AML-193 (cell line): ENCODE measurements at regions not wholly inside any gene's neighbourhood (a gene's known extent, or its start where the extent isn't known, plus 50 kb on each side); places are given as distances from the start of the nearest gene placed in this dataset.
"Not testable (repeated sequence)": the region's sequence is repeated elsewhere in the genome, so short reads cannot be mapped to it uniquely, and the experiment has no call there.

ENCODE experiments used
- DNase-seq, 2 experiments: peaks; one replicate each; lab custom pipeline; 2025; lab: John Stamatoyannopoulos, UW

DNA sequence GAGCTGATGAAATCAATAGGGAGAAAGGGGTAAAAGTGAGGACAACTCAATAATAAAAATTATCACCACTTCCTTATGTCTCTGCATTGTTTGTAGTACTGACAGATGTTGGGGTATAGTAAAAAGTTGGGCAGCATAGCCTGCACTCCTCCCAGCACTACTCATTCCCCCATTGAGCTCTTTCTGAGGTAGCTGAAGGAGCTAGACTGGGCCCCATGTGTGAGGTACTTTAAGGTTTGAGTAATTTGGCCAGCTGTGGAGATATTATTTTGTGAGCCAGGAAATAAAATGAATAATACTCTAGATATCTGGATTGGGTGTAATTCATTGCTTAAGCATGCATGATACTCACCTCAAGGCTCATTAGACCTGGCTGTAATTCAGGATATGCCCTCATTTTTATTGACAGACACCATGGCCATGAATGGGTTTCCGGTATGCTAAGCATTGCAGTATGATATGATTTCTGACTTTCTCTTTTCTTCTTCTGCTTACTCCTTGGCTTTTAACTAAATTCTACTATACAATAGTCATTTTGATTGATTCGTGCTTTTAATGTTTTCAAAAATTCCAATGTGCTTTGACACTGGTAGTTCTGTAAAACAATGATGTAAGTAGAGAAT is 283.9 kb upstream of the RIMS1 start:
- no peak for DNase-seq

DNA sequence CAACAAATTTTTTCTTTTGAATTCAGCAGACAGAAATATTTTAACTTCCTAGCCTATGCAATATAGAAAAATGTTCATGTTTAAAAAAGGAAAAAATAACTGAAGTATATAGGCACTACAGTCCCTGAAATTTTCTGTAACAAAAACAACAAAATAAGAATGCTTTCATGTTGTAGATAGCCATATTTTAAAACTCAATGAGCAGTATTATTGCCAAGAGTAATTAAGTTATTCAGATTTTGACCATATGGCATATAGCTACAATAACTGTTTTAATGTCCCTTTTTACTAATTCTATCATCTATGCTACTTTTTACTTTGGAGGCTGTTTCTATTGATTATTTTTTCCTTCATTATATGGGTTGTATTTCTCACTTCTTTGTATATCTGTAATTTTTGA is 283.3 kb upstream of the RIMS1 start:
- DNase-seq = no peak

DNA sequence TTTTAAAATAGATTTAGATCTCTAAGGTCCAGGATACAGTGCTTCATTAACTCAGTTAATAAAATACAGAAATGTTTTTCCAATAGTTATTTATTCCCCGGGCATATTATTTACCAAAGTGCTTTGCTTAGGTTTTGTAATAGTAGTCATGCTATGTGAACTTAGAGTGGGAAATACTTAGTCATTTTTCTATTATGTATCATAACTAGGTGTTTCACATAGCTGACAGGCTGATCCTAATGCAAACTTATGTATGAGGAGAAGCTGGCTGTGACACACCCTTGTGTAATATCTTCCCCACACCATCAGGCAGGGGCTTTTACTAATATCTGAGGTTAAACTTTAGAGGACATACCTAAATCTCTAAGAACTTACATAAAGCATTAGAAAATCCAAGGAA is 277.7 kb upstream of the RIMS1 start:
- DNase-seq = no peak

- DNase-seq = no peak
Measured at GRCh38 chr6:71619836-71620235, 266.5 kb upstream of the RIMS1 start.

DNA sequence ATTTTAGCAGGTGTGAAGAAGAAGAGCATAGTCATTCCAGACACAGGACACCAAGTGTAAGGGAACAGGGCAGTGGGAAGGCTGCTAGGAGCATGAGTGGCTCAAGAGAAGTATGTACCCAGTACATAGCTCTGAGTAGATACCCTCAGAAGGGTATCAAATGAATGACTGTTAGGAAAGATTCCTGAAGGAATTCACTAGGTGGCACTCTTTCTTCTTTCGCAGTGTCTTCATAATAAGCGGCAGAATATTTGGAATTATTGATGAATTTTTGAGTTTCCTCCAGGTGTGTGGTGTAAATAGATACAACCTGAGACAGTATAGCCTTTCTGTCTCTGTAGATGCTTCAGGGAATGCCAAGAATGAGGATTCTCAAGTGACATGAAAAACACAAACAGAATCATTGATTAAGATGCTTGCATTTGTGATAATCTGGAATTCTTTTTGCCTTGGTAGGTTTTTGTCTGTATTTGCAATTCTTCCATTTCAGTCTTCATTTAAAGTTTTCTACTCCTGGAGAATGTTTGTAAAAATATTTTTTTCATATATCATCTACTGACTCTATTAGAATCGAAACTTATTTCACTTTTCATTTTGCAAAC is 264.3 kb upstream of the RIMS1 start:
- DNase-seq = peak; percentile 10 to 30

DNA sequence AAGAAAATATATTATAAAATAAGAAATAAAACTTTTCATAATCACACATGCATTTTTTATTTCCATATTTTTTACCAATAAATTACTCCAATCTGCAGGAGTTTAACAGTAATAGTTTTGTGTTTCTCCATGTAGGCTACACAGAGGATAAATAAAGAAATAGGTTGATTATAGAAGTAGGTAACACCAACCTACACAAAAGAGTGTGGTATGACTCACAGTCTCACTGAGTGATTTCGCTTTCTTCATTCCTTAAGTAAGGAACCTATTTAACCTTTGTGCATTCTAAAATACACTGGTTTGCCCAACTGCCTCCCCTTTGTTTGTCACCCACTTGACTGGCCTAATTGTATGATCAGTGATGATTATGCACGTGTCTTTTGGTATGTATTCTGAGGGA is 244.2 kb upstream of the RIMS1 start:
- DNase-seq = no peak

DNA sequence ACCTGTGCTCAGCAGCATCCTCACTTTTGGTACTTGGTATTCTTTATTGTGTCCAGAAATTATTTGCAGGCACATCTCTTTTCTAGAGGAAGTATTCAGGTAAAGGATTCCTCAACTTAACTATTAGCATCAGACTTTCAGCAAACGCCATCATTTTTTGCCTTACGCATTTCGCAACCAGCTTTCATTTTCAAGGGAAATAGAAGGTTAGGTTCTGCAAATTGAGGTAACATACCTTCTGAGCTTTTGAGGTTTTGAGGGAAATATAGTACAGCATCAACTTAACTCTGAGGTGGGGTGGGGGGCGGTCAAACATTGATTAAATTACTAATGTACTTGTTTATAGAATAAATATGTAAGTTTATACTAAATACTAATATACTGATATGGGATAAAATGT is 243.6 kb upstream of the RIMS1 start:
- no peak for DNase-seq

GRCh38 chr6:71645299-71645698 is 241.1 kb upstream of the RIMS1 start:
- no peak for DNase-seq

DNA sequence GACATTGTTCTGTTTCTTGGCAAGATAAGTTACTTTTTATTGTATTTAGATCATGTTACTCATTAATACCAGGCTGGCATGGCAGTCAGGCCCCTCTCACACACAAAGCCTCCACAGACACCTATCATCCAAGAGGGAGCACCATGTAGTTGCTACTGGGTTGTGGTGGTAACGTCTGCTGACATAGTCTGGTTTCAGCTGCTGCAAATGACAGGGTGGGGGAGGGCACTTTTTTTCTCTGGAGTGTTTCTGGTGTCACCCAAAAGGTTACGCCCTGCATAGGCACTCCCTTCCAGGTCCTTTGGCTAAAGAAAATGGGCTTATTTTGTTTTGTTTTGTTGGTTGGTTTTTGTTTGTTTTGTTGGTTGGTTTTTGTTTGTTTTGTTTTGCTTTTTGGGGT is 236.4 kb upstream of the RIMS1 start:
- DNase-seq = no peak

DNA sequence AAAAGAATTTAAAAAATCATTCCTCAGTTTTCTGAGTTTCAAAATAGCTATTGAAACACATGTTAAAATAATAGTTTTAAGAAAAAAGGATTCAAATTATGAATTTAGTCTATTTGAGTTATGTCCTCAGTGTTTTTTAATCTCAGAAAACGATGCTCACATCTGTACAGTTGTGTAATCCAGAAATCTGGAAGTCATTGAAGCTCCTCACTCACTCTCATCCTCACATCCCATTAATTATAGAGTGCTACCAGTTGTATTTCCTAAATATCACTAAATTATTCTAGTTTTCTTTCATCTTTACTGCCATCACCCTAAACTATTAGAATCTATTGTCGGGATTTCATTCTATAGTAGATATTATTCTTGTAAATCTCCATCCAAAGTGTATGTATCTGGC is 234.7 kb upstream of the RIMS1 start:
- DNase-seq = no peak

DNA sequence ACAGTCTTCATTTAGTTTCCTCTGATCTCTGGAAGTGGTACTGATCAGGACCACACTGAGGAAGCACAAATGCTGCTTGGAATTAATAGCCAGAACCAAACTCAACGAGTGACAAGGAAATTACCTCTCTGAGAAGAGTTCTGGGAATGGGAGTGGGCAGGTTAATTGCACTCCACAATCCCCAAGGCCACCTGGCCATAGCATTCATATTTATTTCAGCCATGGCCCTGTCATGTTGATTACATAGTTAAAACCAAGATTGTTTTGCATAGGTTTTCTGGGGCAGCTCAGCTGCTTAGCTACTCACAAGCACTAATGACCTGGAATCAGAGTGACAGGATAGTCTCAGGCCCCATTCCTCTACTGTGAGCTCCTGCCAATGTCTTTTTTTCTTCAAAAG is 230.2 kb upstream of the RIMS1 start:
- no peak for DNase-seq

DNA sequence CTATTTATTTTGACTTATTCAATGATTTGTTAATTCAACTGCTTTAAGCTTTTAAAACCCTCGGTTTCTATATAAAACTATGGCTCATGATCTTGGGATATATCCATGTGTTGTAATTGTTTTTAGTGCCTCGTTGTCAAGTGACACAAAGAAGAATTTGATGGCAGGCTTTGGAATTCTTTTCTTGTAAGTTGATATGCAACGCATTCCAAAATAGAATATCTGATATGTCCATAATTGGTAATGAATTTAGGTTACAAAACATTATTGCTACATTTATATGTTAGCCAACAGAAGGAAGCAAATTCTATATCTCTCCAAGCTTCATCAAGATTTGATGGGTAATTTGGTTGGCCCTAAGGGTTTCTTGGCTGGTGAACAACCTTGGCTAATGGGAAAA is 220.4 kb upstream of the RIMS1 start:
- no peak for DNase-seq

DNA sequence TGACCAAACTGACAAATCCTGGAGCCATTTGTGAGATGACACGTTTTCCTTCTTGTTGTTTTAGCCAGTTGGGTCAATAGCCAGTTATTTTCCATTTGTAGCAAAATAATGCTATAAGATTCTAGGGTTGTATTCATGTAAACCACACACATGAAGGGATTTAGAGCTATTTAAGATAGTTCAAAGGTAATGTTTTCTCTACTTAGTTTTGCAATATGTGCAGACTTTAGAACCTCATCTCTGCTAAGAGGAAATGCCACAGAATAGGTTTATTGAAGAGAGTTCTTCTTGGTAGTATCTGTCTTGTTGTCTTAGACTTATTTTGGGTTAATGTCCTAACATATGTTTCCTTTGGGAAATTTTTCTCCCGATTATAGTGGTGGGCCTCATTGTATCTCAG is 213.5 kb upstream of the RIMS1 start:
- DNase-seq = no peak

GRCh38 chr6:71675386-71675785 is 211.0 kb upstream of the RIMS1 start:
- DNase-seq = no peak

DNA sequence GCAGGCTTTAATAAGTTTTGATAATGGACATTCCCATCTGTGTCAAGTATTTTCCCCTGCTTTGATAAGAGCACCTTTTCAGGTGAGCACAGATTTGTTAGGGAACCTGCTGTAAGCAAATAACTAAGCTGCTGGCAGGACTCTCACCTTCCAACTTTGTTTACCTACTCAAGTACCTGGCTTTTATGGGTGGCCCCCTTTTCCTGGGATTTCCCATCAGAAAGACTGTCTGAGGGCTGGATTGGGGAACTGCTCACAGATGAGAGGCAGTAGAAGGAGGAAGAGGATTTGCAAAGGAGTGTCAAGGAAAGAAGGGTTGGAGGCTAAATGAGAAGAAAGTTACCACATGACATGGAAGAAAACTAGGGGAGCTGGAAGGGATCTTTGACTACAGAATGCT is 210.1 kb upstream of the RIMS1 start:
- DNase-seq = no peak

GRCh38 chr6:71678091-71678490 is 208.3 kb upstream of the RIMS1 start:
- DNase-seq = no peak

DNA sequence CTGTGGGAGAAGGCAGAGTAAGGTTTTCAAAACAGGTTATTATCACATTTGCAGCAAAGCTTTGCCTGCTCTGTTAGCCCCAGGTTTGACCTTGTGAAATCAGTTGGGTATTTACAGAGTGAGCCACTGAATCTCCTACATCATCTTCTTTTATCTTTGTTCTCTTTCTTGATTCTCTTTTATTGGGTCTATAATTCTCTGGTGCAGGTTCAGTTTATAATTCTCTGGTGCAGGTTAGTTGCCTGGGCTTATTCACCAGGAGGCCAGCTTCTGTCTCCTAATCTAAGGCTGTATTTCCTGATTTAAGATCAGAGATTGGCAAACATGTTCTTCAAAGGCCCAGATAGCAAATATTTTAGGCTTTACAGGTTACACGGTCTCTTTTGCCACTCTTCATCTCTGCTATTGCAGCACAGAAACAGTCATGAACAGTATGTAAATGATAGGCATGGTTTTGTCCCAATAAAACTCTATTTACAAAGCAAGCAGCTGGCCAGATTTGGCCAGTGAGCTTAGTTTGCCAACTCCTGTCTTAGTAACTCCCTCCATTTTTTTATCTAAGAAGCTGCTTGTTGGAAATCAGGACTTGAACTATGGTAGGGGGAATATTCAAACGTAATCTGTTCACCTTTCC is 205.0 kb upstream of the RIMS1 start:
- DNase-seq = no peak

- not testable (repeated sequence) for DNase-seq
Measured at GRCh38 chr6:71686021-71686677, 200.2 kb upstream of the RIMS1 start.

DNA sequence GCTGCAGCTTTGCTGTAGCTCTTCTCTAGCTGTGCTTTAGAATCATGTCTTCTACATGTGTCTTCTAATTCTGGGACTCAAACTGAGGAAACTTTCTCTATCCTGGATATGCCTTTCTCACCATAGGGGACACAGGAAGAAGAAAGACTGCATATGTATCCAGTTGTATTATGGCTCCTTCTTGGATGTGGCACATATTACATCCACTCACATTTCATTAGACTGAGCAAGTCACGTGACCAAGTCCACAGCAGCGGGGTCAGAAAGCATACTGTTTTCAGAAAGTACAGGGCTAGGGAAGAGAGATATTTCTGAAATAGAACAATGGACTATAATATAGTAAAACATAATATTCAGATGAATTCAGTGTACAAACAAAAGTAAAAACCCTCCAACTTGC is 187.6 kb upstream of the RIMS1 start:
- no peak for DNase-seq

GRCh38 chr6:71706523-71706922 is 179.8 kb upstream of the RIMS1 start:
- DNase-seq = peak; percentile 4 to 27

- no peak for DNase-seq
Measured at GRCh38 chr6:71707059-71707458, 179.3 kb upstream of the RIMS1 start.

DNA sequence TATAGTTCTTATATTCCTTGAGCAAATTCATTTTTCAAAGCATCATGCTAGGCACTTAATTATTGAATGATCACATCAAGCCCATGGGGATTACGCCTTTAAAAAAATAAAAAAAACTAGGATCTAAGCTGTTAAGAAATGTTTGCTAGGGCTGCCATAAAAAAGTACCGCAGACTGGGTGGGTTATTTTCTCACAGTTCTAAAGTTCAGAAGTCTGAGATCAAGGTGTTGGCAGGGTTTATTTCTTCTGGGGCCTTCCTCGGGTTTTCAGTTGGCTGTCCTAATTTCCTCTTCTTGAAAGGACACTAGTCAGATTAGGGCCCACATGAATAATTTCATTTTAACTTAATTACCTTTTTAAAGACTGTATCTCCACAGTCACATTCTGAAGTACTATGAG is 165.6 kb upstream of the RIMS1 start:
- no peak for DNase-seq

DNA sequence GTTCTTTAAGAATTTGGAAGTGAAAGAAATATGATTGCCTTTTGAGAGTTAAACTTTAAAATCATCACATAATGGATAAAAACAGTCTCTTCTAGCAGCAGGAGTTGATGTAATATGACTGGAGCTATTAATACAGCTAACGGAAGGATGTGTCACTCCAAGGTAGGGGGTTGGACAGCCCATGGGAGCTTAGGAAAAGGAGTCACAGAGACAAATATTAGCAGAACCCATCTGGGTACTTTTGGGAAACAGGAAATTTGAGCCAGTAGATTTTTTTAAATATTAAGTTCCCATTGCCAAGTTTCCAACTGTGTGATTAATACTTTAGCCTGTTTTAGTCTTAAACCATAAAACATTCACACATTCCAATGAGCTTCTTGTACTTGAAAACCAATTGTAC is 164.7 kb upstream of the RIMS1 start:
- no peak for DNase-seq
